PC-3 (cell line): ENCODE measurements at regions not wholly inside any gene's neighbourhood (a gene's known extent, or its start where the extent isn't known, plus 50 kb on each side); places are given as distances from the start of the nearest gene placed in this dataset.

Source experiments
- ATAC-seq: fragments of 200-7000 bp; cut with Tn5 transposase; 2 replicates; pipeline ENCODE4 v1.9.1; 2020; ENCODE audit warnings: mild to moderate bottlenecking, moderate library complexity
- BruUV-seq: library from RNA; stranded (reverse); fragments of 400-500 nt; replicated peaks from 2 replicates; lab custom pipeline; 2021; lab: Mats Ljungman, UMichigan
- CTCF ChIA-PET: fragments of 300-600 bp; sonication (Branson Sonifier 250); formaldehyde crosslinking; loops from one replicate; lab custom pipeline; 2022; ENCODE audit warnings: antibody characterized with exemption; lab: Charles Lee
- POLR2A ChIA-PET: fragments of 300-600 bp; sonication (Branson Sonifier 250); formaldehyde crosslinking; loops from one replicate; lab custom pipeline; 2022; ENCODE audit warnings: antibody characterized with exemption; ENCODE audit not compliant: unreplicated experiment; lab: Charles Lee
- DNase-seq: peaks from one replicate; pipeline ENCODE4 v3.0.0-alpha.2; 2015
- H2AFZ ChIP-seq: fragments of 300-600 bp; sonication (generic); 2 replicates; pipeline ENCODE4 v1.6.0; 2016; ENCODE audit warnings: antibody characterized with exemption, low read length
- H3F3A ChIP-seq: fragments of 300-600 bp; sonication (generic); one replicate; pipeline ENCODE4 v1.6.0; 2017; ENCODE audit warnings: antibody characterized with exemption, low read length, control low read depth, mild to moderate bottlenecking; ENCODE audit not compliant: unreplicated experiment
- H3K27ac ChIP-seq: fragments of 300-600 bp; sonication (generic); 2 replicates; pipeline ENCODE4 v1.5.1; 2016; ENCODE audit warnings: mild to moderate bottlenecking, low read length
- H3K27me3 ChIP-seq: fragments of 300-600 bp; sonication (generic); 2 replicates; pipeline ENCODE4 v1.6.1; 2016; ENCODE audit warnings: low read length, mixed read lengths
- H3K36me3 ChIP-seq: fragments of 300-600 bp; sonication (generic); 2 replicates; pipeline ENCODE4 v1.6.1; 2016; ENCODE audit warnings: low read depth, mixed run types, low read length, mixed read lengths
- H3K4me1 ChIP-seq: fragments of 300-600 bp; sonication (generic); 2 replicates; pipeline ENCODE4 v1.5.1; 2016; ENCODE audit warnings: low read length; ENCODE audit not compliant: insufficient read depth
- H3K4me2 ChIP-seq: fragments of 300-600 bp; sonication (generic); 2 replicates; pipeline ENCODE4 v1.6.0; 2016; ENCODE audit warnings: low read length
- H3K4me3 ChIP-seq: fragments of 300-600 bp; sonication (generic); 2 replicates; pipeline ENCODE4 v1.5.1; 2016; ENCODE audit warnings: mild to moderate bottlenecking, low read length, mixed read lengths
- H3K79me2 ChIP-seq: fragments of 300-600 bp; sonication (generic); 2 replicates; pipeline ENCODE4 v1.6.1; 2017; ENCODE audit warnings: low read length, mixed read lengths
- H3K9ac ChIP-seq: fragments of 300-600 bp; sonication (generic); 2 replicates; pipeline ENCODE4 v1.6.0; 2016; ENCODE audit warnings: mild to moderate bottlenecking, low read length
- H3K9me2 ChIP-seq: fragments of 300-600 bp; sonication (generic); replicated peaks from 2 replicates; pipeline ENCODE4 v1.6.1; 2016; ENCODE audit warnings: mixed run types, low read length, mixed read lengths
- H3K9me3 ChIP-seq: fragments of 300-600 bp; sonication (generic); 2 replicates; pipeline ENCODE4 v1.6.1; 2016; ENCODE audit warnings: low read length, mixed read lengths
- H4K20me1 ChIP-seq: fragments of 300-600 bp; sonication (generic); 2 replicates; pipeline ENCODE4 v1.6.1; 2016; ENCODE audit warnings: low read length, mixed read lengths
- EZH2 ChIP-seq: fragments of 300-600 bp; sonication (generic); IDR thresholded peaks from one replicate; pipeline ENCODE4 v1.6.1; 2017; ENCODE audit warnings: antibody characterized with exemption, mild to moderate bottlenecking, low read length; ENCODE audit not compliant: unreplicated experiment
- EZH2phosphoT487 ChIP-seq: fragments of 300-600 bp; sonication (generic); IDR thresholded peaks from 2 replicates; pipeline ENCODE4 v1.6.1; 2018; ENCODE audit warnings: mild to moderate bottlenecking, antibody characterized with exemption, low read length, borderline replicate concordance
- intact Hi-C: fragments of 100-400 bp; cut with micrococcal nuclease; formaldehyde crosslinking; loops from 2 replicates; pipeline ENCODE4 v1.9.0; 2023
- TF ChIP-seq, protein P1 (sequence below): fragments of 300-600 bp; sonication (generic); conservative IDR thresholded peaks from 2 replicates; pipeline ENCODE4 v1.5.1; 2017; ENCODE audit warnings: antibody characterized with exemption, low read depth, mild to moderate bottlenecking, low read length

DNA sequence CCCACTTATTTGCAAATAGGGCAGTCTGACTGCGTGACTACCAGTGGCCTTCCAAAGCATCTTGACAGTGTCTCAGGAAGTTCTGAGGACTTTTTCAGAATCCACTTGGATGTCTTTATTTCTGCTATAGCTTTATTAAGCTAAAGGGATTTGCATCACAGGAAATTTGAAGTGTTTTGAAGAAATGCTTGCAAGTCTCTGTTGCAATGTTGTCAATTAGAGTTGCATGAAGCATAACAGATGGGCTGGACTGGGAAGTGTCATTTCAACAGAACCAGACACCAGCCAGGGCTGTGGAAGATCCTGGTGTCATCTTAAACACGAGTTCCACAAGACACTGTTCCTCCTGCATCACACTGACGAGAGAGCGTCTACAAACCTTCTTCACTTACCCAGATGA is 224.5 kb downstream of the EN1 start:
- Histone ChIP-seq H3K27me3 (peaks cover 65% of the 10 kb centered on the region), H3K79me2 (no peaks in the 10 kb centered on the region), H3K4me2 (no peak overlapping the region), H3K9ac (no peak overlapping the region), H3F3A (no peaks in the 10 kb centered on the region), H3K36me3 (no peaks in the 10 kb centered on the region), H3K27ac (no peak overlapping the region), H3K9me2 (no peaks in the 10 kb centered on the region), H3K9me3 (no peaks in the 10 kb centered on the region), H2AFZ (no peak overlapping the region), H4K20me1 (no peaks in the 10 kb centered on the region), H3K4me1 (no peaks in the 10 kb centered on the region), H3K4me3 (no peak overlapping the region)
- TF ChIP-seq EZH2, result no peak
- TF ChIP-seq, protein P1, sequence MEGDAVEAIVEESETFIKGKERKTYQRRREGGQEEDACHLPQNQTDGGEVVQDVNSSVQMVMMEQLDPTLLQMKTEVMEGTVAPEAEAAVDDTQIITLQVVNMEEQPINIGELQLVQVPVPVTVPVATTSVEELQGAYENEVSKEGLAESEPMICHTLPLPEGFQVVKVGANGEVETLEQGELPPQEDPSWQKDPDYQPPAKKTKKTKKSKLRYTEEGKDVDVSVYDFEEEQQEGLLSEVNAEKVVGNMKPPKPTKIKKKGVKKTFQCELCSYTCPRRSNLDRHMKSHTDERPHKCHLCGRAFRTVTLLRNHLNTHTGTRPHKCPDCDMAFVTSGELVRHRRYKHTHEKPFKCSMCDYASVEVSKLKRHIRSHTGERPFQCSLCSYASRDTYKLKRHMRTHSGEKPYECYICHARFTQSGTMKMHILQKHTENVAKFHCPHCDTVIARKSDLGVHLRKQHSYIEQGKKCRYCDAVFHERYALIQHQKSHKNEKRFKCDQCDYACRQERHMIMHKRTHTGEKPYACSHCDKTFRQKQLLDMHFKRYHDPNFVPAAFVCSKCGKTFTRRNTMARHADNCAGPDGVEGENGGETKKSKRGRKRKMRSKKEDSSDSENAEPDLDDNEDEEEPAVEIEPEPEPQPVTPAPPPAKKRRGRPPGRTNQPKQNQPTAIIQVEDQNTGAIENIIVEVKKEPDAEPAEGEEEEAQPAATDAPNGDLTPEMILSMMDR, result no peak
- TF ChIP-seq EZH2phosphoT487, result no peak
- intact Hi-C loops, result no loop called here
- ChIA-PET POLR2A (no interaction called here), CTCF (interaction anchor here (0.6 kb wide), 1 partner anchor 353 kb away, joined by 8 read pairs; no protein-coding TSS in a partner anchor)
- ATAC-seq (no peak), DNase-seq (no peak)
- BruUV-seq, result no TSS peak

DNA sequence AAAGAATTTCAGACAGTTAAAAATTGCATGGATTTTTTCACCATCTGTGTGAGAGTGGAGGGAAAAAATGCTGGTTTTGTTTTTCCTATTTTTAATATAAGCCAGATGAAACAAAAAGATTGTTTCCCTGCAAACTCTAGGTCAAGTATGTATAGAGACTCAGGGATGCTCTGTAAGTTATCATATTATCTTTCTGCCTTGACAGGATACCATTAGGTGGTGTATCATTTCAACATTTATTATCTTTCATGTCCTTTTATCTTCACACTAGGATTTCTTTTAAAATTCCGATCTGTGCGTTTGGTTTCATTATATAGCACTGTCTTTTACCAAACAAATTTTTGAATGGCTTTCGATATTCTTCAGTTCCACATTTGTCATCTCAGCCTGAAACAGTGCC is 225.3 kb downstream of the EN1 start:
- Histone ChIP-seq H3K4me1 (no peaks in the 10 kb centered on the region), H3F3A (no peaks in the 10 kb centered on the region), H3K79me2 (no peaks in the 10 kb centered on the region), H3K27ac (no peak overlapping the region), H3K9me2 (no peaks in the 10 kb centered on the region), H3K4me3 (no peak overlapping the region), H4K20me1 (no peaks in the 10 kb centered on the region), H3K9me3 (no peaks in the 10 kb centered on the region), H3K36me3 (no peaks in the 10 kb centered on the region), H3K9ac (no peak overlapping the region), H2AFZ (no peak overlapping the region), H3K4me2 (no peak overlapping the region), H3K27me3 (peaks cover 65% of the 10 kb centered on the region)
- ATAC-seq (no peak), DNase-seq (no peak)
- TF ChIP-seq, protein P1, result no peak
- TF ChIP-seq EZH2 (no peak), EZH2phosphoT487 (no peak)
- no TSS peak for BruUV-seq
- CTCF ChIA-PET, result interaction anchor here (0.6 kb wide), 1 partner anchor 352 kb away, joined by 8 read pairs; no protein-coding TSS in a partner anchor
- POLR2A ChIA-PET, result no interaction called here
- intact Hi-C loops, result no loop called here

DNA sequence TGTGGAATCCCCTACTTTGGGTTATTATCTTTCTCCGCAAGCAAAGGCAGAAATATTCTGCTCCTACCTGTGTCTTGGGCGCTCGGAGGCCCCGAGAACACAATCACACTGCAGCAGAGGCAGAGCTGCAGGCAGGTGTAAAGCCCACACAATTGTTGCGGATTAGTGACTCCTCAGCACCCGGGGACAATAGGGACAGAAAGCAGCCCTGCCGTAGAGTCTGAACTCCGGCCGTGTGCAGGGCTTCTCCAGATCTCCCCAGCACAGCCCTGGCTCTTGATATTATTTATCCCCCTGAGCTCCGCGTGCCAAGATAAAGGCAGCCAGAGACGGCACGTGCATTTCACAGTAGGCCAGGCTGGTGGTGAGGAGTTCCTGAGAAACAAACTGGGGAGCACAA is 229.2 kb downstream of the EN1 start:
- peaks cover 83% of the 10 kb centered on the region for H3K27me3 ChIP-seq
- H4K20me1 ChIP-seq, result no peaks in the 10 kb centered on the region
- H3K36me3 ChIP-seq, result no peaks in the 10 kb centered on the region
- no peak overlapping the region for H3K9ac ChIP-seq
- DNase-seq, result no peak
- no peaks in the 10 kb centered on the region for H3F3A ChIP-seq
- no peak overlapping the region for H3K4me3 ChIP-seq
- H3K4me1 ChIP-seq, result no peaks in the 10 kb centered on the region
- intact Hi-C loops, result no loop called here
- no TSS peak for BruUV-seq
- H2AFZ ChIP-seq, result no peak overlapping the region
- ATAC-seq, result no peak
- CTCF ChIA-PET, result no interaction called here
- no peaks in the 10 kb centered on the region for H3K79me2 ChIP-seq
- H3K4me2 ChIP-seq, result no peak overlapping the region
- no peaks in the 10 kb centered on the region for H3K9me2 ChIP-seq
- TF ChIP-seq EZH2phosphoT487 (no peak), EZH2 (no peak)
- TF ChIP-seq, protein P1, result no peak
- POLR2A ChIA-PET, result no interaction called here
- no peak overlapping the region for H3K27ac ChIP-seq
- H3K9me3 ChIP-seq, result no peaks in the 10 kb centered on the region
